DMS 273 (cell line): ENCODE measurements at regions not wholly inside any gene's neighbourhood (a gene's known extent, or its start where the extent isn't known, plus 50 kb on each side); places are given as distances from the start of the nearest gene placed in this dataset.
A peak's percentile ranks its signal among the peaks of the same experiment; 100 is the strongest.
"Not testable (repeated sequence)": the region's sequence is repeated elsewhere in the genome, so short reads cannot be mapped to it uniquely, and the experiment has no call there.

ENCODE experiments used
- DNase-seq: peaks from one replicate; lab custom pipeline; 2025; ENCODE audit not compliant: unreplicated experiment; lab: John Stamatoyannopoulos, UW

- DNase-seq, result no peak
Observed at GRCh38 chr1:196160066-196160795, 448.0 kb downstream of the KCNT2 start.

- DNase-seq, result no peak
Observed at GRCh38 chr1:196155586-196155985, 452.7 kb downstream of the KCNT2 start.

DNA sequence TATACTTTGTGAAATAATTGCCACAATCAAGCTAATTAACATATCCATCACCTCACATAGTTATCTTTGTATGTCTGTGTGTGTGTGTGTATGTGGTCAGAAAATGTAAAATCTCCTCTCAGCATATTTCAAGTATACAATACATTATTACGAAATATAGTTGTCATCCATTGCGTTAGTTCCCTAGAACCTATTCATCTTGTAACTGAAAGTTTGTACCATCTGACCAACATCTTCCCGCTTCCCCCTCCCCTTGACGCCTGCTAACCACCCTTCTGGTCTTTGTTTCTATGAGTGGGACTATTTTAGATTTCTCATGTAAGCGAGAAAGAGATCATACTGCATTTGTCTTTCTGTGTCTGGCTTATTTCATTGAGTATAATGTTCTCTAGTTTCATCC is 455.3 kb downstream of the KCNT2 start:
- no peak for DNase-seq

GRCh38 chr1:196152086-196152485 is 456.2 kb downstream of the KCNT2 start:
- no peak for DNase-seq

DNA sequence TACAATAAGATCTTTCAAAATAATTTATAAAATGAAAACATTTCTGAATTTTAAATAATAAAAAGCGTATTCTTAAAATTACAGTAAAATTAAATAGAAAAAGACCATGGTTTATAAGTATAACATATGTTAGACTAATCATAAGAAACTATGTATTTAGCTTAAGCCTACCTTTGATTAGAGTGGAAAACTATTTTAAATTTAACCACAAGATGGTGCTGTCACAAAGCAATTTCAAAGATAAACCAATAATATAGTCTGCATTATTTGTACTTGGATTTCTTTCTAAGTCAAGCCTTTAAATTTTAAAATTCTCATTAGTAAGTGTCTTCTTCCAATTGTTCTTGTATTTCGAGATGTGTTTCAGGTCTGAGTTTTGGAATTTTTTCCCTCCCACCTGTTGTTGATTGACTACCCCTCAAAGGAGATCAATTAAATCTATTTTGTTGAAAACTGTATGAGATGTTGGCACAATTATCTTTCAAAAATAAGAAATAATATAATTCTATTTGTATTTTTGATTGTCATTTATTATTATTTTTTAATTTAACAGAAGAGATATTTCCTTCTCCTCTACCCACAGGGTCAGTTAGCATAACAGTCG is 459.8 kb downstream of the KCNT2 start:
- DNase-seq, result peak; percentile 43

DNA sequence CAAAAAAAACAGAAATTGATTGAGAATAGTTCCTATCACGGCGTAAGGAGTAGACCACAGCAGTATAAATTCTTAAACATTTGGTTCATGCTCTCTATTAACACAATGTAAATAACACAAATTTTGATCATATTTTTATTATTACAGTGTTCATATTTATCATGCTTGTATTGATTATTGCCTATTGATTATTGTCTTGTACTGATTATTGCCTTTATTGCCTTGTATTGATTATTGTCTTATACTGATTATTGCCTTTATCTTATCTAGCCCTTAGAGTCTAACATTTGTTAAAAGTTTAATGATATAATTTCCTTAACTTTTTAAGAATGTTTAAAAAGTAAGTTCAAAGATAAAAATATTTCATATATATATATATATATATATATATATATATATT is 460.7 kb downstream of the KCNT2 start:
- no peak for DNase-seq

- DNase-seq, result not testable (repeated sequence)
Observed at GRCh38 chr1:196145151-196145550, 463.1 kb downstream of the KCNT2 start.

- no peak for DNase-seq
Observed at GRCh38 chr1:196144588-196144987, 463.7 kb downstream of the KCNT2 start.

GRCh38 chr1:196143602-196144342 is 464.5 kb downstream of the KCNT2 start:
- no peak for DNase-seq

- no peak for DNase-seq
Observed at GRCh38 chr1:196142111-196142640, 466.1 kb downstream of the KCNT2 start.

DNA sequence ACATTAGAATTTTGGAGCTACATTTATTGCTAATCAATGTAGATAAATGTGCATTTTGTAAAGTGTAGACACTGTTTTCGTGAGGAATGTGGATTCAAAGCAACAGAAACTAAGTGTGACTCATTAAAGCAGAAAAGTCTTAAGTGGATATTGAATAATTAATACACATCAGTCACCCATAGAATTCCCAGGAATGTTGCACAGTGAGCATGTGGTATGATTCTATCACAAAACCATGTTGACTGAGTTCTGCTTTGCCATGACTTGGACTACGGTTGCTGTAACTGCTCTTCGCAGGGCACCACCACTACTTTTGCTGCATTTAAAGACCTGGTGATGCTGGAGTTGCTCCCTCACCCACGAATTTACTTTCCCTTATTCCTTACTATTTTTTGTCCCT is 471.8 kb downstream of the KCNT2 start:
- DNase-seq, result no peak

- no peak for DNase-seq
Observed at GRCh38 chr1:196131691-196132090, 476.5 kb downstream of the KCNT2 start.

DNA sequence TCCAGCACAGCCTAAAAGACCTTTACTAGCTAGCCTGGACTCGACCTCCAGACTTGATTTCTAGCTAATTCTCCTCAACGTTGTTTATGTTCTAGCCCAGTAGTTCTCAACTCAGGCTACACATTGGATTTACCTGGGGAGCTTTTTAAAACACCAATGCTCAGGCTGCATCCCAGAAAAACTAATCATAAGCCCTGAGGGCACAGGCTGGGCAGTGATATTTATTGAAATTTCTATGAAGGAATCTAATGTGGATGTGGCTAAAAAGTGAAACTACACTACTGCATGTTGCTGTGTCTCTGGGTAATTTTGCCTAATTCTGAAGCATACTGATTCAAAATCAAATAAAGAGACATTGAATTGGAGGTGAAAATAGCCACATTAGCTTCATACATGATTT is 479.4 kb downstream of the KCNT2 start:
- DNase-seq, result no peak

GRCh38 chr1:196121181-196121580 is 487.1 kb downstream of the KCNT2 start:
- no peak for DNase-seq

DNA sequence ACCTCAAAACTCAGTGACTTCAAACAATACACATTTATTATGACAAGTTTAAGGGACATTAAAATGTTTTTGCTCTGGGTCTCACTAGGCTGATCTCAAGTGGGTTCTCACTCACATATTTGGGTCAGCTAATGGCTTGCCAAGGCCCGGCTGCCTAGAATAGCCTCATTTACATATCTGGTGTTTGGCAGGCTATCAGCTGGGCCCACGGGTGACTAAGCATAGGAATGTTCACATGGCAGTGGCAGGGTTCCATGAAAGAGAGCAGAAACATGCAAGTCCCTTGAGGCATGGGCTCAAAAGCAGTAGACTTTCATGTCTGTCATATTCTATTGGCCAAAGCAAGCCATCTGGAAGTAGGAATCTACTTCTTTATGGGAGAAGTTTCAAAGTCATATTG is 492.6 kb downstream of the KCNT2 start:
- no peak for DNase-seq

DNA sequence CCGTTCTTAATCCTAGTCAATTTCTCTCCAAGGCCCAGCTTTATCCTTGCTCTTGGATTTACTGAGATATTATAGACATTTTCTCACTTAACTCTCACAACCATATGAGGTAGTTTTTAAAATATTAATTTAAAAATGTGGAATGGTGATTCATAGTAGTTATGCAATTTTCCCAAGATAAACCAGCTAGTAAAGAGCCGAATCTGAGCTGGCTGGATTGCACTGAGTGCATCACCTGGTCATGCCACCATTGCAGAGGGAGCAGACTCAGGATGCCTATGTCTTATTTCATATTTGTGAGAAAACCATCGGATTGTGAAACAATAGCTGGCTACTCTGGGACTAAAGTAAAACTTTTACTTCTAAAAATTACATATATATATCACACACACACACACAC is 494.0 kb downstream of the KCNT2 start:
- no peak for DNase-seq

GRCh38 chr1:196108990-196109389 is 499.2 kb downstream of the KCNT2 start:
- not testable (repeated sequence) for DNase-seq

- no peak for DNase-seq
Observed at GRCh38 chr1:196105901-196106300, 502.3 kb downstream of the KCNT2 start.

DNA sequence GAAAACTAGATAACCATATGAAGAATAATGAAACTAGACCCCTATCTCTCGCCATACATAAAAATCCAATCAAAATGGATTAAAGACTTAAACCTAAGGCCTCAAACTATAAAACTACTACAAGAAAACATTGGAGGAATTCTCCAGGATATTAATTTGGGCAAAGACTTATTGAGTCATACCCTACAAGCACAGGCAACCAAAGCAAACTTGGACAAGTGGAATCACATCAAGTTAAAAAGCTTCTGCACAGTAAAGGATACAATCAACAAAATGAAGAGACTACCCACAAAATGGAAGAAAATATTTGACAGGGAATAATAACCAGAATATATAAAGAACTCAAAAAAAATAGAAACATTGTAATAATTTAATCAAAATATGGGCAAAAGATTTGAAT is 505.4 kb downstream of the KCNT2 start:
- DNase-seq, result no peak

DNA sequence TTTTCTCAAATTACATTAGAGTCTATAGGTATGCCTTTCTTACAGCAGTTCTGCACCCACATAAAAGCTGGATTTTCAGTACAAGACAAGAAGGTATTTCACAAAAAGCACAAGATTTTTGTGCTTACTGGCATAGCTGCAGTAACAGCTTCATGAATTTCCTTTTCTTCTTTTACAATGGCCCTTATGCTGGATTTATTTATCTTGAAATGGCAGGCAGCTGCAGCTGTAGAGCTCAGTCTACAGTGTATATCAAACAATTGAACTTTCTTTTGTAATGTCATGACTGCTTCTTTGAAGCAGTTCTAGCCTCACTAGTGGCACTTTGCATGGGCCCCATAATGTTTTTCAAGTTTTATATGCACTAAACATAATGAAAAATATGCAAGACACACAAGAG is 510.2 kb downstream of the KCNT2 start:
- no peak for DNase-seq

DNA sequence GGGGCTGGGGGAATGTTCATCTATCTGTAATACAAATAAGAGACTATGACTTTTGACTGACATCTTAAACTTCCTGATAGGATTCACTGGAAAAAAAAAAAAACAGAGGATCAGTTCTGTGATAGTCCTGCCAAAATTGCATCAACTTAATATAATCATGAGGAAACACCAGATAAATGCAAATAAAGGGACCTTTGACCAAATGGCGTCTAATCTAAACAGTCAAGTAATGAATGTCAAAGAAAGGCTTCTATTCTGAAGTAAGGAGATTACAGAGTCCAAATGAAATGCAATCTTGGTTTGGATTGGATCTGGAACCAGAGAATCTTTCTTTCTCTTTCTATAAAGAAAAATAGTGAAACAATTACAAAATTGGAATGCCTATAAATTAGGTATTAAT is 513.4 kb downstream of the KCNT2 start:
- DNase-seq, result no peak
